ENCODE measurements at regions not wholly inside any gene's neighbourhood (a gene's known extent, or its start where the extent isn't known, plus 50 kb on each side); places are given as distances from the start of the nearest gene placed in this dataset.

- Mint-ChIP-seq H3K36me3 (no peaks in the 10 kb centered on the region), H3K4me3 (no peak overlapping the region), H3K27me3 (ENCODE audit: low read depth) (no peaks in the 10 kb centered on the region), H3K4me1 (peaks cover 15% of the 10 kb centered on the region), H3K9me3 (no peaks in the 10 kb centered on the region), H3K27ac (no peak overlapping the region)
- TF ChIP-seq, protein P1, sequence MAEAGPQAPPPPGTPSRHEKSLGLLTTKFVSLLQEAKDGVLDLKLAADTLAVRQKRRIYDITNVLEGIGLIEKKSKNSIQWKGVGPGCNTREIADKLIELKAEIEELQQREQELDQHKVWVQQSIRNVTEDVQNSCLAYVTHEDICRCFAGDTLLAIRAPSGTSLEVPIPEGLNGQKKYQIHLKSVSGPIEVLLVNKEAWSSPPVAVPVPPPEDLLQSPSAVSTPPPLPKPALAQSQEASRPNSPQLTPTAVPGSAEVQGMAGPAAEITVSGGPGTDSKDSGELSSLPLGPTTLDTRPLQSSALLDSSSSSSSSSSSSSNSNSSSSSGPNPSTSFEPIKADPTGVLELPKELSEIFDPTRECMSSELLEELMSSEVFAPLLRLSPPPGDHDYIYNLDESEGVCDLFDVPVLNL (CRISPR knock-in tag; IDR thresholded peaks at IDR 0.05; ENCODE audit: borderline replicate concordance, low read depth), result no peak
- TF ChIP-seq NFATC4 (CRISPR knock-in tag; IDR thresholded peaks at IDR 0.05) (no peak), AR (CRISPR knock-in tag; IDR thresholded peaks at IDR 0.05) (no peak), SMAD4 (CRISPR knock-in tag; IDR thresholded peaks at IDR 0.05) (no peak)
- ChIA-PET POLR2A (no interaction called here), CTCF (no interaction called here)
- DNase-seq (ENCODE audit: low spot score) (no peak), ATAC-seq (no peak)
Measured at GRCh38 chr12:24111616-24112015, 162.1 kb upstream of the SOX5 start.

DNA sequence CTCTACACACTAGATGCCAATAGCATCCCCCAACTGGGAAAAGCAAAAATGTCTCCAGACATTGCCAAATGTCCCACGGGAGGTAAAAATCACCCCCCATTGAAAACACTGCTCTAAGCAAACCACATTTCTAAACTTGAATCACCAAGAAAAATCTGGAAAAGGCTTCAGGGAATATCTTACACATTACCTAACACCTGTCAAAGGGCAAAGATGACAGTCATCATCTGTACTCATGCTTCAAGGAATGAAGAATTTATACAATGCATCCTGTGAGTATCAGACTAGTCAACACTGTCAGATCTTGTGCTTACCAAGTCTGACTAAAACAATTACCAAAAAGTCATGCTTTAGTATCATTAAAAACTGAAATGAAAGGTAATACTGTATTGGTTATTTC, 161.6 kb upstream of the SOX5 start:
- no peaks in the 10 kb centered on the region for H3K36me3 Mint-ChIP-seq
- H3K4me3 Mint-ChIP-seq, result no peak overlapping the region
- peaks cover 13% of the 10 kb centered on the region for H3K4me1 Mint-ChIP-seq
- no peaks in the 10 kb centered on the region for H3K9me3 Mint-ChIP-seq
- H3K27ac Mint-ChIP-seq, result no peak overlapping the region
- DNase-seq (ENCODE audit: low spot score), result no peak
- POLR2A ChIA-PET, result no interaction called here
- H3K27me3 Mint-ChIP-seq (ENCODE audit: low read depth), result no peaks in the 10 kb centered on the region
- no peak for ATAC-seq
- CTCF ChIA-PET, result no interaction called here
- no peak for TF ChIP-seq ERG (CRISPR knock-in tag; IDR thresholded peaks at IDR 0.05)
- TF ChIP-seq NR3C1 (CRISPR knock-in tag; conservative IDR thresholded peaks at IDR 0.05; ENCODE audit: low read depth), result no peak
- TF ChIP-seq, protein P2, sequence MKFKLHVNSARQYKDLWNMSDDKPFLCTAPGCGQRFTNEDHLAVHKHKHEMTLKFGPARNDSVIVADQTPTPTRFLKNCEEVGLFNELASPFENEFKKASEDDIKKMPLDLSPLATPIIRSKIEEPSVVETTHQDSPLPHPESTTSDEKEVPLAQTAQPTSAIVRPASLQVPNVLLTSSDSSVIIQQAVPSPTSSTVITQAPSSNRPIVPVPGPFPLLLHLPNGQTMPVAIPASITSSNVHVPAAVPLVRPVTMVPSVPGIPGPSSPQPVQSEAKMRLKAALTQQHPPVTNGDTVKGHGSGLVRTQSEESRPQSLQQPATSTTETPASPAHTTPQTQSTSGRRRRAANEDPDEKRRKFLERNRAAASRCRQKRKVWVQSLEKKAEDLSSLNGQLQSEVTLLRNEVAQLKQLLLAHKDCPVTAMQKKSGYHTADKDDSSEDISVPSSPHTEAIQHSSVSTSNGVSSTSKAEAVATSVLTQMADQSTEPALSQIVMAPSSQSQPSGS (CRISPR knock-in tag; IDR thresholded peaks at IDR 0.05; ENCODE audit: borderline replicate concordance, low read depth), result no peak
- TF ChIP-seq, protein P3, sequence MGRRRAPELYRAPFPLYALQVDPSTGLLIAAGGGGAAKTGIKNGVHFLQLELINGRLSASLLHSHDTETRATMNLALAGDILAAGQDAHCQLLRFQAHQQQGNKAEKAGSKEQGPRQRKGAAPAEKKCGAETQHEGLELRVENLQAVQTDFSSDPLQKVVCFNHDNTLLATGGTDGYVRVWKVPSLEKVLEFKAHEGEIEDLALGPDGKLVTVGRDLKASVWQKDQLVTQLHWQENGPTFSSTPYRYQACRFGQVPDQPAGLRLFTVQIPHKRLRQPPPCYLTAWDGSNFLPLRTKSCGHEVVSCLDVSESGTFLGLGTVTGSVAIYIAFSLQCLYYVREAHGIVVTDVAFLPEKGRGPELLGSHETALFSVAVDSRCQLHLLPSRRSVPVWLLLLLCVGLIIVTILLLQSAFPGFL (CRISPR knock-in tag; IDR thresholded peaks at IDR 0.05; ENCODE audit: borderline replicate concordance), result no peak
- TF ChIP-seq, protein P4, sequence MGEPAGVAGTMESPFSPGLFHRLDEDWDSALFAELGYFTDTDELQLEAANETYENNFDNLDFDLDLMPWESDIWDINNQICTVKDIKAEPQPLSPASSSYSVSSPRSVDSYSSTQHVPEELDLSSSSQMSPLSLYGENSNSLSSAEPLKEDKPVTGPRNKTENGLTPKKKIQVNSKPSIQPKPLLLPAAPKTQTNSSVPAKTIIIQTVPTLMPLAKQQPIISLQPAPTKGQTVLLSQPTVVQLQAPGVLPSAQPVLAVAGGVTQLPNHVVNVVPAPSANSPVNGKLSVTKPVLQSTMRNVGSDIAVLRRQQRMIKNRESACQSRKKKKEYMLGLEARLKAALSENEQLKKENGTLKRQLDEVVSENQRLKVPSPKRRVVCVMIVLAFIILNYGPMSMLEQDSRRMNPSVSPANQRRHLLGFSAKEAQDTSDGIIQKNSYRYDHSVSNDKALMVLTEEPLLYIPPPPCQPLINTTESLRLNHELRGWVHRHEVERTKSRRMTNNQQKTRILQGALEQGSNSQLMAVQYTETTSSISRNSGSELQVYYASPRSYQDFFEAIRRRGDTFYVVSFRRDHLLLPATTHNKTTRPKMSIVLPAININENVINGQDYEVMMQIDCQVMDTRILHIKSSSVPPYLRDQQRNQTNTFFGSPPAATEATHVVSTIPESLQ (CRISPR knock-in tag; IDR thresholded peaks at IDR 0.05), result no peak
- TF ChIP-seq EMX1 (CRISPR knock-in tag; IDR thresholded peaks at IDR 0.05), result no peak
- TF ChIP-seq ZNF532 (CRISPR knock-in tag; IDR thresholded peaks at IDR 0.05; ENCODE audit: borderline replicate concordance), result no peak
- TF ChIP-seq, protein P5, sequence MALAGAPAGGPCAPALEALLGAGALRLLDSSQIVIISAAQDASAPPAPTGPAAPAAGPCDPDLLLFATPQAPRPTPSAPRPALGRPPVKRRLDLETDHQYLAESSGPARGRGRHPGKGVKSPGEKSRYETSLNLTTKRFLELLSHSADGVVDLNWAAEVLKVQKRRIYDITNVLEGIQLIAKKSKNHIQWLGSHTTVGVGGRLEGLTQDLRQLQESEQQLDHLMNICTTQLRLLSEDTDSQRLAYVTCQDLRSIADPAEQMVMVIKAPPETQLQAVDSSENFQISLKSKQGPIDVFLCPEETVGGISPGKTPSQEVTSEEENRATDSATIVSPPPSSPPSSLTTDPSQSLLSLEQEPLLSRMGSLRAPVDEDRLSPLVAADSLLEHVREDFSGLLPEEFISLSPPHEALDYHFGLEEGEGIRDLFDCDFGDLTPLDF (CRISPR knock-in tag; IDR thresholded peaks at IDR 0.05), result no peak
- TF ChIP-seq, protein P1 (CRISPR knock-in tag; IDR thresholded peaks at IDR 0.05; ENCODE audit: borderline replicate concordance, low read depth), result no peak
- no peak for TF ChIP-seq ETV6 (CRISPR knock-in tag; IDR thresholded peaks at IDR 0.05)
- no peak for TF ChIP-seq SOX15 (CRISPR knock-in tag; IDR thresholded peaks at IDR 0.05)

Measured in WTC11 (cell line).